HUES6 (cell line): ENCODE measurements at regions not wholly inside any gene's neighbourhood (a gene's known extent, or its start where the extent isn't known, plus 50 kb on each side); places are given as distances from the start of the nearest gene placed in this dataset.
"Not testable (repeated sequence)": the region's sequence is repeated elsewhere in the genome, so short reads cannot be mapped to it uniquely, and the experiment has no call there.

Experiments used
- H3K27ac ChIP-seq: 2 replicates; pipeline ENCODE4 v1.7.0; 2013; ENCODE audit warnings: low read depth, mild to moderate bottlenecking, low read length, inconsistent platforms
- H3K27me3 ChIP-seq: 2 replicates; pipeline ENCODE4 v1.6.1; 2013; ENCODE audit warnings: low read length; ENCODE audit not compliant: control insufficient read depth, insufficient read depth
- H3K36me3 ChIP-seq: 2 replicates; pipeline ENCODE4 v1.6.1; 2013; ENCODE audit warnings: low read length; ENCODE audit not compliant: control insufficient read depth, insufficient read depth
- H3K4me1 ChIP-seq: 2 replicates; pipeline ENCODE4 v1.6.1; 2013; ENCODE audit warnings: low read length; ENCODE audit not compliant: control insufficient read depth, insufficient read depth
- H3K4me3 ChIP-seq: 2 replicates; pipeline ENCODE4 v1.5.1; 2013; ENCODE audit warnings: low read depth, low read length
- H3K9ac ChIP-seq: one replicate; pipeline ENCODE4 v1.6.1; 2013; ENCODE audit warnings: mild to moderate bottlenecking, low read length
- H3K9me3 ChIP-seq: 2 replicates; pipeline ENCODE4 v1.6.1; 2013; ENCODE audit warnings: low read depth, low read length; ENCODE audit not compliant: control insufficient read depth, insufficient read depth

- H3K9ac ChIP-seq, H3K4me3 ChIP-seq, H3K4me1 ChIP-seq, H3K27ac ChIP-seq, H3K27me3 ChIP-seq, H3K36me3 ChIP-seq: not testable (repeated sequence)
- peaks cover 44% of the 10 kb centered on the region for H3K9me3 ChIP-seq
Observed at GRCh38 chr21:8987896-8988295, 1533.5 kb upstream of the TPTE start.

DNA sequence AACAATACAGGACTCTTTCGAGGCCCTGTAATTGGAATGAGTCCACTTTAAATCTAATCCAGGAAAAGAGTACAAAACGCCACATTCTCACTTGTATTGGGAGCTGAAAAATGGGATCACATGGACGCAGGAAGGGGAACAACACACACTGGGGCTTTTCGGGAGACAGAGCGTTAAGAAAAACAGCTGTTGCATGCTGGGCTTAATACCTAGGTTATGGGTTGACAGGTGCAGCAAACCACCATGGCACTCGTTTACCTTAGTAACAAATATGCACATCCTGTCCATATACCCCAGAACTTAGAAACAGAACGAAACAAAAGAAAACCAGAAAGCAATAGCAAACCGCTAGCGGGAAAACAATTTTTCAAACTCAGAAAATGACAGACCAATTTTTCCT lies 1532.7 kb upstream of the TPTE start:
- H3K36me3 ChIP-seq = no peaks in the 10 kb centered on the region
- no peaks in the 10 kb centered on the region for H3K27me3 ChIP-seq
- no peak overlapping the region for H3K27ac ChIP-seq
- no peaks in the 10 kb centered on the region for H3K4me1 ChIP-seq
- H3K9ac ChIP-seq = no peak overlapping the region
- H3K9me3 ChIP-seq = peaks cover 52% of the 10 kb centered on the region
- no peak overlapping the region for H3K4me3 ChIP-seq

- no peaks in the 10 kb centered on the region for H3K36me3 ChIP-seq
- H3K9me3 ChIP-seq = peaks cover 58% of the 10 kb centered on the region
Observed at GRCh38 chr21:8989261-8989711, 1532.1 kb upstream of the TPTE start.

GRCh38 chr21:8989721-8990325 lies 1531.6 kb upstream of the TPTE start:
- Histone ChIP-seq H3K9me3 (peaks cover 62% of the 10 kb centered on the region), H3K27ac (no peak overlapping the region), H3K4me1 (no peaks in the 10 kb centered on the region), H3K9ac (no peak overlapping the region), H3K36me3 (no peaks in the 10 kb centered on the region), H3K4me3 (no peak overlapping the region), H3K27me3 (no peaks in the 10 kb centered on the region)

More at GRCh38 chr21:8989261-8989711, 1532.1 kb upstream of the TPTE start:
- H3K9ac ChIP-seq = no peak overlapping the region
- H3K4me3 ChIP-seq = no peak overlapping the region
- no peaks in the 10 kb centered on the region for H3K4me1 ChIP-seq
- H3K27me3 ChIP-seq = no peaks in the 10 kb centered on the region
- no peak overlapping the region for H3K27ac ChIP-seq

DNA sequence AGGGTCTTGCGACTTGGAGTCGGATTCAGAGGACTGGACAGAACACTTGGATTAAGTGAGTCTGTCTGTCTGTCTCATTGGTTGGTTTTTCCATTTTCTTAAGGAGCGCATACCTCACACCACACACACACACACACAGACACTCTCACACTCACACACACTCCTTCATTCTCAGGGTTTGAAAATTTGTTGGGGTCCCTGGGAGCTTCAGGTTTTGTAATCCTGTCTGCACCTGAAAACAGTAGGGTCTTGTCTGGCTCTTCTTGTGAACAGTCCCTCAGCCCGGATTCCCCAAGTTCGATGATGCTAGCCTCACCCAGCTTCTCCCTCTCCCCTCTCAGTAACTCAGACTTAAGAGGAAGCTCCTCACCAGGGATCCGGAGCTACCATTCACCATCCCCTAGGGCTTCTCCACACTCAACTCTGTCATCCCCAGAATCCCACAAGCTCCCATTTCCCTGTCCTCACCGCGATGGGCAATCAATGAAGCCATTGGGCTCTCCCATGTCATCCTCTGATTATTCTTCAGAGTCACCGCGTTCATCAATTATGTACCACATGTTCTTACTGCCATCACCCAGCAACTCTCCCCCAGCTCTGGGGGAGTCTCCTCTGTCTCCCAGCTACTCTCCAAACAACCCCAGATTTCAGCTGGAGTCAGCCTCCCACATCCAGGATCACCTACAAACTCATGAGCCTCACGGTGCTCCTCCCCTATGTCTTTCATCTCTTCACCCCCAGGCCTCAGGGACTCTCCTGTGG lies 1530.9 kb upstream of the TPTE start:
- no peak overlapping the region for H3K4me3 ChIP-seq
- no peak overlapping the region for H3K9ac ChIP-seq
- no peaks in the 10 kb centered on the region for H3K4me1 ChIP-seq
- H3K27ac ChIP-seq = no peak overlapping the region
- H3K36me3 ChIP-seq = no peaks in the 10 kb centered on the region
- H3K27me3 ChIP-seq = no peaks in the 10 kb centered on the region
- H3K9me3 ChIP-seq = peaks cover 68% of the 10 kb centered on the region

DNA sequence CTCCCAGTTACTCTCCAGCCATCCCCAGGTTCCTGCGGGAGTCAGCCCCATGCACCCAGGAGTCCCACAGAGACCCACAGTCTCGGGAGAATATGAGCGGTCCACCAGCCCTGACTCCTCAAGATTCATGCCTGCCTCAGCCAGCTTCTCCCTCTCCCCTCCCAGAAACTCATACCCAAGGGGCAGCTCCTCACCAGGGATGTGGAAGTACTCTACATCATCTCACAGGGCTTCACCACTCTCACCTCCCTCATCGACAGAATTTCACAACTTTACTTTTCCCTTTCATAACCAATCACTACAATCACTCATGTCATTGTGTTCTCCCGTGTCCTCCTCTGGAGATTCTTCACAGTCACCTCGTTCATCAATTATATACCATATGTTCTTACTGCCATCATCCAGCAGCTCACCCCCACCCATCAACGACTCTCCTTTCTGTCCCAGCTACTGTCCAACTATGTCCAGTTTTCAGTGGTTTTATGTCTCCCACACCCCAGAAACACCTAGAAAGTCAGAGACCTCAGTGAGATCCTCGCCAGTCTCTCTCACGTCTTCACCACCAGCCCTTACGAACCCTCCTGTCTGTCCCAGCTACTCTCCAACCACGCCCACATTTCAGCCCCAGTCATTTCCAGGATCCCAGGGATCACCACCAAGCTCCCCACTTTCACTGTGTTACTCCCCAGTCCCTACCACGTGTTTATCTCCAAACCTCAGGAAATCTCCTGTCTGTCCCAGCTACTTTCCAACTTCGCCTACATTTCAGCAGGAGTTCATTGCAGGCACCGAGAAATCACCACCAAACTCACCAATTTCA lies 1530.1 kb upstream of the TPTE start:
- Histone ChIP-seq H3K4me1 (no peaks in the 10 kb centered on the region), H3K27me3 (no peaks in the 10 kb centered on the region), H3K27ac (no peak overlapping the region), H3K9me3 (peaks cover 74% of the 10 kb centered on the region), H3K9ac (no peak overlapping the region), H3K4me3 (no peak overlapping the region), H3K36me3 (no peaks in the 10 kb centered on the region)

DNA sequence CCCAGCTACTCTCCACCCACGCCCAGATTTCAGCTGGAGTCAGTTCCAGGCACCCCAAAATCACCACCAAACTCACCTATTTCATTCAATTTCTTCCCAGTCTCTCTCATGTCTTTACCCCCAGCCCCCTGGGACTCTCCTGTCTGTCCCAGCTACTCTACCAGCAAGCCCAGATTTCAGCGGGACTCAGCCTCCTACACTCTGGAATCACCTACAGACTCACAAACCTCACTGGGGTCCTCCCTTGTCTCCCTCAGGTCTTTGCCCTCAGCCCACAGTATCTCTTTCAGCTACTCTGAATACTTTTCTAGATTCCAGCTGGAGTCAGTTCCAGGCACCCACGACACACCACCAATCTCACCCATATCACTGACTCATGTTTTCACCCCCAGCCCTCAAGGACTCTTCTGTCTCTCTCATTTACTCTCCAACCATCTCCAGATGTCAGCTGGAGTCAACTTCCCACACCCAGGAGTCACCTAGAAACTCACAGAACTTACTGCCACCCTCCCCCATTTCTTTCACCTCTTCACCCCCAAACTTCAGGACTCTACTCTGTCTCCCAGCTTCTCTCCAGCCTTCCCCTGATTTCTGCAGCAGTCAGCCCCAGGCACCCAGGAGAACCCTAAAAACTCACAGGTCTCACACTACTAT lies 1529.3 kb upstream of the TPTE start:
- Histone ChIP-seq H3K9ac (no peak overlapping the region), H3K9me3 (peaks cover 81% of the 10 kb centered on the region), H3K36me3 (no peaks in the 10 kb centered on the region), H3K27me3 (no peaks in the 10 kb centered on the region), H3K27ac (no peak overlapping the region), H3K4me1 (no peaks in the 10 kb centered on the region), H3K4me3 (no peak overlapping the region)

DNA sequence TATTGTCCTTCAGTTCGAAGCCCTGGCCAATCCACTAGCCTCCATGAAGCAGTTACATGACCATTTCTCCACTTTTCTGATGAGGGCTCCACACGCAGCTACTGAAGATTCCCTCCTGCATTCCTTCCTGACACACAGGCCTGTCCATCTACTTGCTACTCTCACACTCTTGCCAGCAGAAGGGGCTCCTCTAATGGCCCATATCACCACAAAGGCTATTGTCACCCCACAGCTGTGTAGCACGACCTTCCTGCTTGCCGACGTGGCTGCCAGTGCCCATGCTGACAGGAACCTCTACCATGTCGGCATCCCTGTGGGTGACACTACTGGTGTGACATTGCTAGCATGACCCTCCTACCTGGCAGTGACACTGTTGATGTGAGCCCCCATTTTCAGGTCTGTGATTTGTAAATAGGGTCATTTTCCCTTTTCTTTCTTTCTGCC lies 1528.6 kb upstream of the TPTE start:
- no peaks in the 10 kb centered on the region for H3K4me1 ChIP-seq
- H3K4me3 ChIP-seq = no peak overlapping the region; the same call in 1 of the 2 replicates
- no peak overlapping the region for H3K27ac ChIP-seq
- no peak overlapping the region for H3K9ac ChIP-seq
- no peaks in the 10 kb centered on the region for H3K36me3 ChIP-seq
- no peaks in the 10 kb centered on the region for H3K27me3 ChIP-seq
- H3K9me3 ChIP-seq = peaks cover 88% of the 10 kb centered on the region

DNA sequence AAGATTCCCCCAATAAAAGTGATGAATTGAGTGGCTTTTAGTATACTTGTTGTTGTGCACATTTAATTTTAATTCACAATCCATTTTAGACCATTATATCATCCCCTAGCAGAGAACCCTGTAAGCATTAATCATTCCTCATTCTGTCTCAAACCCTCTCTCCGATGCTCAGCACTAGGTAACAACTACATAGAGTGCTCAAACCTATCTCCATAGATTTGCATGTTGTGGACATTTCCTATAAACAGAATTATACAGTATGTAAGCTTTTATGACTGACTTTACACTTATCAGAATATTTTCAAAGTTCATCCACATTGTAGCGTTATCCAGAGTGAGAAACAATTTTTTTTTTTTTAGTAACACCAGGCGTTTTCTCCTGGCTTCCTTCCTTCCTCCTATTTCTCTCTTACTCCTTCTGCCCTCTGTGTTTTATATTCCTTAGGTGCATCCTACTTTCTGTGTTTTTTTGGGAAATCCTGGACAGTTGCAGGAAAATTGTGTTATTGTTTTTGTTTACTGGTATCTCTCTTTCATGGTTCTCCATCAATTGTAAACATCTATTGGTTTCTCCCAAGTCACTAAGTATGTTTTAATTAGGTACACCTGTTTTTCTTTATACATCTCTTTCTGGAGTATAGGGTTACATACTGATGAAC lies 1528.0 kb upstream of the TPTE start:
- H3K4me3 ChIP-seq = no peak overlapping the region; the same call in 1 of the 2 replicates
- H3K27me3 ChIP-seq = no peaks in the 10 kb centered on the region
- H3K9me3 ChIP-seq = peaks cover 90% of the 10 kb centered on the region

DNA sequence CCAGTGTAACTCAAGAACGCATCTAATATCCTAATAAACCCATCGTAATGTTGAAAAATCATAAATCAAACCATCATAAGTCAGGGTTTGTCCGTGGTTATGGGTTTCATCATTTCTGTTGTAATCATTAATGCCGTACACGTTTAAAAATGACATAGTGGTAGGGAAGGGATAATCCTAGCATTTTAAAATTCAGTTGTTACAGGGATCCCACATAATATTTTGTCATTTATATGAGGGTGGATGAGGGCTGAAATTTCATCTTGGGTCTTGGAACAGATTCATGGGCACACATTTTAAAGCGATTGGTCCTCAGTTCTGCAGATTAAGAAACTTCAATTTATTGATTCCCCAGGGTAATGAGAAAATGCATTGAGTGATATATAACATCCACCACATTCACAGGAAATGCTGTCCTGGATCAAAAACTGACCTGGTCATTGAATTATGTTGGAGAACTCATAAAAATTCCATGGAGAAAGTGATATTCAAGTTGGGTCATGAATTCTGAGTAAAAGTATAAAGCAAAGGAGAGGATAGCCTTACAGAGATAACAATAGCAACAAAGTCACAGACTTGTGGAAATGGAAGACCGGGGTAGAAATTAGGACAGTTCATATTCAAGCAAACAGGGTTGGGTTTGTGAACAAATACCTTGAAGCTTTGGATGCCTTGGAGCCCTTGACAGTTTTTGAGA lies 1527.3 kb upstream of the TPTE start:
- H3K9me3 ChIP-seq = peaks cover 91% of the 10 kb centered on the region
- H3K9ac ChIP-seq = no peak overlapping the region
- no peaks in the 10 kb centered on the region for H3K4me1 ChIP-seq
- no peaks in the 10 kb centered on the region for H3K27me3 ChIP-seq
- H3K36me3 ChIP-seq = no peaks in the 10 kb centered on the region
- no peak overlapping the region for H3K4me3 ChIP-seq
- H3K27ac ChIP-seq = no peak overlapping the region

More for the DNA sequence above, 1528.0 kb upstream of the TPTE start:
- no peak overlapping the region for H3K9ac ChIP-seq
- no peaks in the 10 kb centered on the region for H3K4me1 ChIP-seq
- H3K36me3 ChIP-seq = no peaks in the 10 kb centered on the region
- no peak overlapping the region for H3K27ac ChIP-seq
